ENCODE measurements at regions not wholly inside any gene's neighbourhood (a gene's known extent, or its start where the extent isn't known, plus 50 kb on each side); places are given as distances from the start of the nearest gene placed in this dataset.

- Histone ChIP-seq H3K9me3 (ENCODE audit: insufficient read depth, low read length) (no peaks in the 10 kb centered on the region), H3K9me2 (replicated peaks; ENCODE audit: insufficient read depth, low read length) (no peaks in the 10 kb centered on the region), H2AFZ (ENCODE audit: low read depth, low read length, severe bottlenecking) (no peak overlapping the region), H3K27me3 (ENCODE audit: low read length) (no peaks in the 10 kb centered on the region), H3K4me2 (ENCODE audit: low read depth, low read length, poor library complexity, severe bottlenecking) (no peak overlapping the region), H3K4me3 (ENCODE audit: insufficient read depth, low read length, poor library complexity, severe bottlenecking) (no peak overlapping the region), H3K9ac (ENCODE audit: low read length) (no peak overlapping the region), H4K20me1 (ENCODE audit: low read depth, low read length) (no peaks in the 10 kb centered on the region), H3K79me2 (ENCODE audit: insufficient read depth, low read length) (no peaks in the 10 kb centered on the region), H3F3A (ENCODE audit: insufficient read depth) (no peaks in the 10 kb centered on the region), H3K36me3 (ENCODE audit: low read length) (no peaks in the 10 kb centered on the region), H3K27ac (ENCODE audit: low read depth, low read length) (no peak overlapping the region)
- no peak for TF ChIP-seq EZH2phosphoT487 (conservative IDR thresholded peaks at IDR 0.05; ENCODE audit: low read length)
- no peak for TF ChIP-seq CTCF (IDR thresholded peaks at IDR 0.05; ENCODE audit: insufficient read depth, low read length, poor library complexity, severe bottlenecking)
Observed at GRCh38 chr2:117273009-117273671, 541.4 kb upstream of the DDX18 start.

GRCh38 chr2:117293012-117293411 lies 521.5 kb upstream of the DDX18 start:
- Histone ChIP-seq H3K9ac (ENCODE audit: low read length) (no peak overlapping the region), H3K36me3 (ENCODE audit: low read length) (no peaks in the 10 kb centered on the region), H3K27ac (ENCODE audit: low read depth, low read length) (no peak overlapping the region), H3K4me2 (ENCODE audit: low read depth, low read length, poor library complexity, severe bottlenecking) (no peak overlapping the region), H3K9me2 (replicated peaks; ENCODE audit: insufficient read depth, low read length) (no peaks in the 10 kb centered on the region), H3K79me2 (ENCODE audit: insufficient read depth, low read length) (no peaks in the 10 kb centered on the region), H2AFZ (ENCODE audit: low read depth, low read length, severe bottlenecking) (no peak overlapping the region), H3K27me3 (ENCODE audit: low read length) (no peaks in the 10 kb centered on the region), H4K20me1 (ENCODE audit: low read depth, low read length) (no peaks in the 10 kb centered on the region), H3K4me3 (ENCODE audit: insufficient read depth, low read length, poor library complexity, severe bottlenecking) (no peak overlapping the region), H3F3A (ENCODE audit: insufficient read depth) (no peaks in the 10 kb centered on the region), H3K9me3 (ENCODE audit: insufficient read depth, low read length) (no peaks in the 10 kb centered on the region)
- TF ChIP-seq EZH2phosphoT487 (conservative IDR thresholded peaks at IDR 0.05; ENCODE audit: low read length) (no peak), CTCF (IDR thresholded peaks at IDR 0.05; ENCODE audit: insufficient read depth, low read length, poor library complexity, severe bottlenecking) (no peak)

GRCh38 chr2:117299451-117299850 lies 515.0 kb upstream of the DDX18 start:
- no peaks in the 10 kb centered on the region for H4K20me1 ChIP-seq (ENCODE audit: low read depth, low read length)
- H3K9ac ChIP-seq (ENCODE audit: low read length) = no peak overlapping the region
- H3K27me3 ChIP-seq (ENCODE audit: low read length) = no peaks in the 10 kb centered on the region
- H3K27ac ChIP-seq (ENCODE audit: low read depth, low read length) = no peak overlapping the region
- H2AFZ ChIP-seq (ENCODE audit: low read depth, low read length, severe bottlenecking) = no peak overlapping the region
- H3K79me2 ChIP-seq (ENCODE audit: insufficient read depth, low read length) = no peaks in the 10 kb centered on the region
- no peaks in the 10 kb centered on the region for H3K9me2 ChIP-seq (replicated peaks; ENCODE audit: insufficient read depth, low read length)
- H3K36me3 ChIP-seq (ENCODE audit: low read length) = no peaks in the 10 kb centered on the region
- no peaks in the 10 kb centered on the region for H3K9me3 ChIP-seq (ENCODE audit: insufficient read depth, low read length)
- TF ChIP-seq CTCF (IDR thresholded peaks at IDR 0.05; ENCODE audit: insufficient read depth, low read length, poor library complexity, severe bottlenecking) (no peak), EZH2phosphoT487 (conservative IDR thresholded peaks at IDR 0.05; ENCODE audit: low read length) (no peak)
- no peak overlapping the region for H3K4me2 ChIP-seq (ENCODE audit: low read depth, low read length, poor library complexity, severe bottlenecking)
- no peaks in the 10 kb centered on the region for H3F3A ChIP-seq (ENCODE audit: insufficient read depth)
- H3K4me3 ChIP-seq (ENCODE audit: insufficient read depth, low read length, poor library complexity, severe bottlenecking) = no peak overlapping the region
